NB4 (cell line): ENCODE measurements at regions not wholly inside any gene's neighbourhood (a gene's known extent, or its start where the extent isn't known, plus 50 kb on each side); places are given as distances from the start of the nearest gene placed in this dataset.
A peak's percentile ranks its signal among the peaks of the same experiment; 100 is the strongest.

Experiments
- DNase-seq: peaks from one replicate; pipeline ENCODE4 v3.0.0; 2010; ENCODE audit warnings: low read depth
- H3K4me3 ChIP-seq: one replicate; pipeline ENCODE4 v1.5.1; 2011; ENCODE audit warnings: mild to moderate bottlenecking, low read depth, low read length, moderate library complexity
- MYC ChIP-seq: IDR thresholded peaks from 2 replicates; pipeline ENCODE4 v1.6.1; 2011; ENCODE audit warnings: low read depth, low read length
- POLR2A ChIP-seq: IDR thresholded peaks from 2 replicates; pipeline ENCODE4 v1.6.1; 2011; ENCODE audit warnings: mild to moderate bottlenecking; ENCODE audit not compliant: insufficient read length; ENCODE audit errors: extremely low read depth
- TF ChIP-seq, protein P1 (sequence below): IDR thresholded peaks from 2 replicates; pipeline ENCODE4 v1.6.1; 2011; ENCODE audit warnings: low read depth, low read length
- TF ChIP-seq, protein P2 (sequence below): IDR thresholded peaks from one replicate; pipeline ENCODE4 v1.5.1; 2012; ENCODE audit warnings: low read depth, low read length

- no peak overlapping the region for H3K4me3 ChIP-seq
- no peak for DNase-seq
- TF ChIP-seq POLR2A (no peak), MYC (no peak)
- TF ChIP-seq, protein P1, sequence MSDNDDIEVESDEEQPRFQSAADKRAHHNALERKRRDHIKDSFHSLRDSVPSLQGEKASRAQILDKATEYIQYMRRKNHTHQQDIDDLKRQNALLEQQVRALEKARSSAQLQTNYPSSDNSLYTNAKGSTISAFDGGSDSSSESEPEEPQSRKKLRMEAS = no peak
- TF ChIP-seq, protein P2, sequence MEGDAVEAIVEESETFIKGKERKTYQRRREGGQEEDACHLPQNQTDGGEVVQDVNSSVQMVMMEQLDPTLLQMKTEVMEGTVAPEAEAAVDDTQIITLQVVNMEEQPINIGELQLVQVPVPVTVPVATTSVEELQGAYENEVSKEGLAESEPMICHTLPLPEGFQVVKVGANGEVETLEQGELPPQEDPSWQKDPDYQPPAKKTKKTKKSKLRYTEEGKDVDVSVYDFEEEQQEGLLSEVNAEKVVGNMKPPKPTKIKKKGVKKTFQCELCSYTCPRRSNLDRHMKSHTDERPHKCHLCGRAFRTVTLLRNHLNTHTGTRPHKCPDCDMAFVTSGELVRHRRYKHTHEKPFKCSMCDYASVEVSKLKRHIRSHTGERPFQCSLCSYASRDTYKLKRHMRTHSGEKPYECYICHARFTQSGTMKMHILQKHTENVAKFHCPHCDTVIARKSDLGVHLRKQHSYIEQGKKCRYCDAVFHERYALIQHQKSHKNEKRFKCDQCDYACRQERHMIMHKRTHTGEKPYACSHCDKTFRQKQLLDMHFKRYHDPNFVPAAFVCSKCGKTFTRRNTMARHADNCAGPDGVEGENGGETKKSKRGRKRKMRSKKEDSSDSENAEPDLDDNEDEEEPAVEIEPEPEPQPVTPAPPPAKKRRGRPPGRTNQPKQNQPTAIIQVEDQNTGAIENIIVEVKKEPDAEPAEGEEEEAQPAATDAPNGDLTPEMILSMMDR = no peak
Observed at GRCh38 chr1:101307985-101308689, 71.3 kb downstream of the S1PR1 start.

DNA sequence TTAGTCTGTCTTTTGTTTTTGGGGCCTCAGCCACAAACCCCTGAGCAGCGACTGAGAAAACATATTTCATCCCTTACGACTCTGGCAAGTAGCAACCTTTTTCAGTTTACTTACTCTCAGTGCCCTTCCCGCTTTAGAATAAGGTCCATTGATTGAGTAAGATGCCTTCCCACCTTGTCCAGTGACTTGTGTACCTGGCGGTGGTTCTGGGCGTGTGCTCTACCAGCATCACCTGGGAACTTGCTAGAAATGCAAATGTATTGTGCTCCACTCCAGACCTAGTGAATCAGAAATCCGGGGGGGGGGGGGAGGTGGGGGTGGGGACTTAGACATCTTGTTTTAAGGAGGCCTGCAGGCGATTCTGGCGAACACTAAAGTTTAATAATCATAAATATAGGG, 72.1 kb downstream of the S1PR1 start:
- no peak for DNase-seq
- H3K4me3 ChIP-seq = no peak overlapping the region
- TF ChIP-seq, protein P2 = no peak
- TF ChIP-seq, protein P1 = no peak
- TF ChIP-seq POLR2A = no peak
- no peak for TF ChIP-seq MYC

GRCh38 chr1:101309334-101310311, 72.8 kb downstream of the S1PR1 start:
- TF ChIP-seq, protein P2 = peak; percentile 89
- TF ChIP-seq, protein P1 = no peak; the same call in 1 of the 2 replicates
- DNase-seq = peak; percentile 72

DNA sequence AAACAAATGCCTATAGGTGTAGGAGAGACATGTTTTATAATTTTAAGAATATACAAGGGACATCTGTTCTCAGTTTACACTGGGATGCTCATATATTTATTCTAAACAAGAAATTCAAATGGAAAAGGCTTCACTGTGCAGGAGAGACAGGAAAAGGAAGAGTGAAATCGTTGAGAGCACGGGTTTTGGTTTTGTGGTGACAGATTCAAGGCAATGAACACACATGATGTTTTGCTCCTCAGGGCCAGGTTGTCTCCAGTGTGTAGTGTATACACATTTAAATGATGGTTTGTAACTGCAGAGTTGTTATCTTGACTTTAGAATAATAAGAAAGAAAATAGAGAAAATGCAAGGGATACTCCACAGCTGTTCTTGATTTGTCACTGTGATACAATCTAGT, 73.7 kb downstream of the S1PR1 start:
- TF ChIP-seq, protein P1 = no peak
- TF ChIP-seq MYC (no peak), POLR2A (no peak)
- TF ChIP-seq, protein P2 = no peak

More at GRCh38 chr1:101309334-101310311, 72.8 kb downstream of the S1PR1 start:
- H3K4me3 ChIP-seq = peak overlapping the region; percentile 51

GRCh38 chr1:101311146-101311920, 74.5 kb downstream of the S1PR1 start:
- no peak for DNase-seq
- TF ChIP-seq, protein P2 = no peak
- no peak for TF ChIP-seq POLR2A
- TF ChIP-seq, protein P1 = no peak
- no peak overlapping the region for H3K4me3 ChIP-seq

More for the DNA sequence above, 73.7 kb downstream of the S1PR1 start:
- H3K4me3 ChIP-seq = no peak overlapping the region
- no peak for DNase-seq
